ENCODE measurements at regions not wholly inside any gene's neighbourhood (a gene's known extent, or its start where the extent isn't known, plus 50 kb on each side); places are given as distances from the start of the nearest gene placed in this dataset.

DNA sequence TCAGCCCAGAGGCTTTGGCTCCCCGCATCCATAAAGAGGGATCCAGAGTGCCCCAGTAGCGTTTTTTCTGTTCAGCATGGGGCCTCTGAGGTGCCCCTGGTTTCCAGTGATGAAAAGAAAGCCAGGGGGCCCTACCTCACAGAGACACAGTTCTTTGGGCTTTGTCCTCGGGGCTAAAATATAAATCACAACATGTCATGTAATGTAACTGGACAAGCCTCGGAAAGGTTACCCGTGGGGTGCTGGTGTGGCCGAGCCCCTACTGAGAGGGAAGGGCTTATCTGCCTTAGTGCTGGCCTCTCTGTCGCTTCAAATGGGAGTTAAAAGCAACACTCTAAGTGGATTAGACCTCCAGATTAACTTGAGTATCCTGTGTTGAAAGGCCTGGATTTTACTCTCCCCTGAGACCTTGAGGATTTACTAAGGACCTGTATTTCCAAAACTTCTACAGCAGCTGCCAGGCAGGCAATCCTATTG, 251.6 kb upstream of the APCDD1 start:
- H3K27ac ChIP-seq (ENCODE audit: low read length): no peak overlapping the region
- no peaks in the 10 kb centered on the region for H3K36me3 ChIP-seq (ENCODE audit: control insufficient read depth, insufficient read depth, low read length)
- ATAC-seq (no peak), DNase-seq (ENCODE audit: low read depth, low spot score) (no peak)
- ChIA-PET POLR2A (no interaction called here), CTCF (no interaction called here)
- no peak overlapping the region for H3K4me3 ChIP-seq (ENCODE audit: low read depth in 2 of 2, low read length in 2 of 2)
- H3K9me3 ChIP-seq (ENCODE audit: control insufficient read depth, insufficient read depth, low read depth, low read length): no peaks in the 10 kb centered on the region
- TF ChIP-seq, protein P1, sequence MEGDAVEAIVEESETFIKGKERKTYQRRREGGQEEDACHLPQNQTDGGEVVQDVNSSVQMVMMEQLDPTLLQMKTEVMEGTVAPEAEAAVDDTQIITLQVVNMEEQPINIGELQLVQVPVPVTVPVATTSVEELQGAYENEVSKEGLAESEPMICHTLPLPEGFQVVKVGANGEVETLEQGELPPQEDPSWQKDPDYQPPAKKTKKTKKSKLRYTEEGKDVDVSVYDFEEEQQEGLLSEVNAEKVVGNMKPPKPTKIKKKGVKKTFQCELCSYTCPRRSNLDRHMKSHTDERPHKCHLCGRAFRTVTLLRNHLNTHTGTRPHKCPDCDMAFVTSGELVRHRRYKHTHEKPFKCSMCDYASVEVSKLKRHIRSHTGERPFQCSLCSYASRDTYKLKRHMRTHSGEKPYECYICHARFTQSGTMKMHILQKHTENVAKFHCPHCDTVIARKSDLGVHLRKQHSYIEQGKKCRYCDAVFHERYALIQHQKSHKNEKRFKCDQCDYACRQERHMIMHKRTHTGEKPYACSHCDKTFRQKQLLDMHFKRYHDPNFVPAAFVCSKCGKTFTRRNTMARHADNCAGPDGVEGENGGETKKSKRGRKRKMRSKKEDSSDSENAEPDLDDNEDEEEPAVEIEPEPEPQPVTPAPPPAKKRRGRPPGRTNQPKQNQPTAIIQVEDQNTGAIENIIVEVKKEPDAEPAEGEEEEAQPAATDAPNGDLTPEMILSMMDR (IDR thresholded peaks at IDR 0.05): no peak
- BruUV-seq (replicated peaks): no TSS peak
- peaks cover 4% of the 10 kb centered on the region; the same call in 1 of the 2 replicates for H3K27me3 ChIP-seq (ENCODE audit: control insufficient read depth, insufficient read depth, low read length)
- in situ Hi-C loops (cut with HindIII; ENCODE audit: low pct_unique_long_range_greater_than_20kb, low sequenced_read_pairs): no loop called here
- intact Hi-C loops (cut with micrococcal nuclease; ENCODE audit: unreplicated experiment): no loop called here
- H3K4me1 ChIP-seq (ENCODE audit: control insufficient read depth, insufficient read depth, low read length): no peaks in the 10 kb centered on the region

DNA sequence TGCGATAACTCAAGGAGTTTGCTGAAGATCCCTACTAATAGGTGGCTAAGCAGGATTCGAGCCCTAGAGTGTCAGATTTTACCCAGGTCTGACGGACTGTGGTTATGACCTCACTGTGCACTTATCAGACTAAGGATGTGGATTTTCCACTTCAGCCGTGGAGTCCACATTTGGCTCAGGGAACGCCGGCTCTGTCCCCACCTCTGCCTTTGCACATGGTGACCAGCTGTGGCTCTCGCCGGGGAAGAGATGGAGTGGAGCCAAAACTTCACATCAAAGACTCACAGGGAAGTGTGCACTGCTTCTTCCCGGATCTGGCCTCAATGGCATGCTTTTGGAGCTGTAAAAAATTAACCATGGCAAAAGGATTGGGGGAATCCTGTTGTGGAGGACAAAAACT, 249.3 kb upstream of the APCDD1 start:
- intact Hi-C loops (cut with micrococcal nuclease; ENCODE audit: unreplicated experiment) (no loop called here), in situ Hi-C loops (cut with HindIII; ENCODE audit: low pct_unique_long_range_greater_than_20kb, low sequenced_read_pairs) (no loop called here)
- no peak for DNase-seq (ENCODE audit: low read depth, low spot score)
- Histone ChIP-seq H3K9me3 (ENCODE audit: control insufficient read depth, insufficient read depth, low read depth, low read length) (no peaks in the 10 kb centered on the region), H3K36me3 (ENCODE audit: control insufficient read depth, insufficient read depth, low read length) (no peaks in the 10 kb centered on the region), H3K27me3 (ENCODE audit: control insufficient read depth, insufficient read depth, low read length) (peaks cover 4% of the 10 kb centered on the region; the same call in 1 of the 2 replicates), H3K27ac (ENCODE audit: low read length) (no peak overlapping the region), H3K4me1 (ENCODE audit: control insufficient read depth, insufficient read depth, low read length) (no peaks in the 10 kb centered on the region), H3K4me3 (ENCODE audit: low read depth in 2 of 2, low read length in 2 of 2) (no peak overlapping the region)
- POLR2A ChIA-PET: no interaction called here
- BruUV-seq (replicated peaks): no TSS peak
- no peak for ATAC-seq
- CTCF ChIA-PET: no interaction called here
- TF ChIP-seq TCF7L2 (IDR thresholded peaks at IDR 0.05; ENCODE audit: low read depth, low read length): no peak

DNA sequence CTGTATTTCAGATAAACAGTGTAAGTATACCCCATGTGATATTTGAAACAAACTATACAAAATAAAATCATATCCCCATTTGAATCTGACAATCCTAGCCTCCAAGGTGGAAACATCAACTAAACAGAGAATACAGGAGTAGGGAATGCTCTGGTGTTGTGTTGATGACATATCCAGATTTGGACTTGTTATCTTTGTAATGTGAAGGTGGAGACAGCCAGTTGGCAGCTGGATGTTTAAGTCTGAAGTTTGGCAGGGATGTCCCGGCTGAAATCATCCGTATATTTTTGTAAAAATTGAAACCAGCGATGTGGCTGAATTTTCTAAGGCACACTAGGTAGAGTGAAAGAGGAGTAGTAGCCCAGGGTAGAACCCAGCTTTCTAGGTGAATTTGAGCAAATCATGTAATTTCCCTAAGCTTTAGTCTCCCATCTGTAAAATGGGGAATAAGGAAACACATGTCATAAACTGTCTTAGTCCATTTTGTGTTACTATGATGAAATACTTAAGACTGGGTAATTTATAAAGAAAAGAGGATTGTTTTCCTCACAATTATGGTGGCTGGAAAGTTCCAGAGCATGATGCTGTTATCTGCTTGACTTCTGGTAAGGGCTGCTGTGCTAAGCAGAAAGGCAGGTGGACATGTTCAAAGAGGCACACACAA, 246.6 kb upstream of the APCDD1 start:
- DNase-seq (ENCODE audit: low read depth, low spot score) (no peak), ATAC-seq (no peak)
- ChIA-PET POLR2A (no interaction called here), CTCF (no interaction called here)
- in situ Hi-C loops (cut with HindIII; ENCODE audit: low pct_unique_long_range_greater_than_20kb, low sequenced_read_pairs) (no loop called here), intact Hi-C loops (cut with micrococcal nuclease; ENCODE audit: unreplicated experiment) (no loop called here)
- Histone ChIP-seq H3K9me3 (ENCODE audit: control insufficient read depth, insufficient read depth, low read depth, low read length) (no peaks in the 10 kb centered on the region), H3K27me3 (ENCODE audit: control insufficient read depth, insufficient read depth, low read length) (peaks cover 4% of the 10 kb centered on the region; the same call in 1 of the 2 replicates), H3K27ac (ENCODE audit: low read length) (no peak overlapping the region), H3K4me1 (ENCODE audit: control insufficient read depth, insufficient read depth, low read length) (no peaks in the 10 kb centered on the region), H3K36me3 (ENCODE audit: control insufficient read depth, insufficient read depth, low read length) (no peaks in the 10 kb centered on the region), H3K4me3 (ENCODE audit: low read depth in 2 of 2, low read length in 2 of 2) (no peak overlapping the region)
- TF ChIP-seq, protein P2, sequence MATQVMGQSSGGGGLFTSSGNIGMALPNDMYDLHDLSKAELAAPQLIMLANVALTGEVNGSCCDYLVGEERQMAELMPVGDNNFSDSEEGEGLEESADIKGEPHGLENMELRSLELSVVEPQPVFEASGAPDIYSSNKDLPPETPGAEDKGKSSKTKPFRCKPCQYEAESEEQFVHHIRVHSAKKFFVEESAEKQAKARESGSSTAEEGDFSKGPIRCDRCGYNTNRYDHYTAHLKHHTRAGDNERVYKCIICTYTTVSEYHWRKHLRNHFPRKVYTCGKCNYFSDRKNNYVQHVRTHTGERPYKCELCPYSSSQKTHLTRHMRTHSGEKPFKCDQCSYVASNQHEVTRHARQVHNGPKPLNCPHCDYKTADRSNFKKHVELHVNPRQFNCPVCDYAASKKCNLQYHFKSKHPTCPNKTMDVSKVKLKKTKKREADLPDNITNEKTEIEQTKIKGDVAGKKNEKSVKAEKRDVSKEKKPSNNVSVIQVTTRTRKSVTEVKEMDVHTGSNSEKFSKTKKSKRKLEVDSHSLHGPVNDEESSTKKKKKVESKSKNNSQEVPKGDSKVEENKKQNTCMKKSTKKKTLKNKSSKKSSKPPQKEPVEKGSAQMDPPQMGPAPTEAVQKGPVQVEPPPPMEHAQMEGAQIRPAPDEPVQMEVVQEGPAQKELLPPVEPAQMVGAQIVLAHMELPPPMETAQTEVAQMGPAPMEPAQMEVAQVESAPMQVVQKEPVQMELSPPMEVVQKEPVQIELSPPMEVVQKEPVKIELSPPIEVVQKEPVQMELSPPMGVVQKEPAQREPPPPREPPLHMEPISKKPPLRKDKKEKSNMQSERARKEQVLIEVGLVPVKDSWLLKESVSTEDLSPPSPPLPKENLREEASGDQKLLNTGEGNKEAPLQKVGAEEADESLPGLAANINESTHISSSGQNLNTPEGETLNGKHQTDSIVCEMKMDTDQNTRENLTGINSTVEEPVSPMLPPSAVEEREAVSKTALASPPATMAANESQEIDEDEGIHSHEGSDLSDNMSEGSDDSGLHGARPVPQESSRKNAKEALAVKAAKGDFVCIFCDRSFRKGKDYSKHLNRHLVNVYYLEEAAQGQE (IDR thresholded peaks at IDR 0.05; ENCODE audit: insufficient read depth in 1 of 2, low read depth in 2 of 2, low read length in 1 of 2): no peak
- TF ChIP-seq, protein P1 (IDR thresholded peaks at IDR 0.05): no peak
- TF ChIP-seq POLR2AphosphoS5 (IDR thresholded peaks at IDR 0.05; ENCODE audit: low read depth, low read length) (no peak), TCF7L2 (IDR thresholded peaks at IDR 0.05; ENCODE audit: low read depth, low read length) (no peak), SIN3A (IDR thresholded peaks at IDR 0.05; ENCODE audit: borderline replicate concordance, insufficient read depth, low read depth, low read length) (no peak)
- BruUV-seq (replicated peaks): no TSS peak

Data from Panc1 (cell line).